ENCODE measurements at regions not wholly inside any gene's neighbourhood (a gene's known extent, or its start where the extent isn't known, plus 50 kb on each side); places are given as distances from the start of the nearest gene placed in this dataset.

DNA sequence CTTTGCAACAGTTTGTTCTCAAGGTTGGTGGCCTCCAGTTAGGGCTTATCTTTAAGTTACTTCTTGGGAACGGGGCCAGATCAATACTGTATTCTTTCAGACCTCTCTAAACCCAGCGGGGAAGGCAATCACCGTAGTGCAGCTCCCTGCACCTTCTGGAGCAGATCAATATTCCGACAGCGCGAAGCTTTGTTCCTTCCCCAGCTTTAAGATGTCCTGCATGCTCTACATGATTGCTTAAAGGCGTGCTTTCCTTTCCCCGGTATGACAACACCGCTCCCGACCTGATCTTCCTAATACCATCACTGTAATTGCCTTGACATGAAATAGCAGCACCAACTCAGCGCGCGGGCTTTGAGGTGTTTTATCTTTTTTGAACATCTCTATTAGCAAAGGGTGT is 755.2 kb downstream of the NR2F2 start:
- Histone ChIP-seq H3K36me3 (no peaks in the 10 kb centered on the region), H3K4me3 (replicated peaks in 1 of 3) (no peak overlapping the region), H3K27me3 (no peaks in the 10 kb centered on the region), H3K27ac (no peak overlapping the region), H3K4me1 (peaks cover 0 to 11% of the 10 kb centered on the region in 2 donors), H3K9me3 (no peaks in the 10 kb centered on the region)
- TF ChIP-seq, protein P1, sequence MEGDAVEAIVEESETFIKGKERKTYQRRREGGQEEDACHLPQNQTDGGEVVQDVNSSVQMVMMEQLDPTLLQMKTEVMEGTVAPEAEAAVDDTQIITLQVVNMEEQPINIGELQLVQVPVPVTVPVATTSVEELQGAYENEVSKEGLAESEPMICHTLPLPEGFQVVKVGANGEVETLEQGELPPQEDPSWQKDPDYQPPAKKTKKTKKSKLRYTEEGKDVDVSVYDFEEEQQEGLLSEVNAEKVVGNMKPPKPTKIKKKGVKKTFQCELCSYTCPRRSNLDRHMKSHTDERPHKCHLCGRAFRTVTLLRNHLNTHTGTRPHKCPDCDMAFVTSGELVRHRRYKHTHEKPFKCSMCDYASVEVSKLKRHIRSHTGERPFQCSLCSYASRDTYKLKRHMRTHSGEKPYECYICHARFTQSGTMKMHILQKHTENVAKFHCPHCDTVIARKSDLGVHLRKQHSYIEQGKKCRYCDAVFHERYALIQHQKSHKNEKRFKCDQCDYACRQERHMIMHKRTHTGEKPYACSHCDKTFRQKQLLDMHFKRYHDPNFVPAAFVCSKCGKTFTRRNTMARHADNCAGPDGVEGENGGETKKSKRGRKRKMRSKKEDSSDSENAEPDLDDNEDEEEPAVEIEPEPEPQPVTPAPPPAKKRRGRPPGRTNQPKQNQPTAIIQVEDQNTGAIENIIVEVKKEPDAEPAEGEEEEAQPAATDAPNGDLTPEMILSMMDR (IDR thresholded peaks at IDR 0.05): no peak
- TF ChIP-seq POLR2A (IDR thresholded peaks at IDR 0.05): no peak
- WGBS, 2 donors: 80 to 85% methylated on average over 13 of the region's 13 CpGs
- intact Hi-C loops (cut with DNase I): no loop called here
- DNase-seq: no peak

- no peaks in the 10 kb centered on the region for H3K36me3 ChIP-seq
- no peak overlapping the region for H3K27ac ChIP-seq
- H3K4me1 ChIP-seq: peaks cover 0 to 11% of the 10 kb centered on the region in 2 donors
- no peaks in the 10 kb centered on the region for H3K27me3 ChIP-seq
- H3K9me3 ChIP-seq: no peaks in the 10 kb centered on the region
- intact Hi-C loops (cut with DNase I): no loop called here
- no peak for DNase-seq
- 74 to 78% methylated on average over 3 of the region's 3 CpGs for WGBS, 2 donors
- H3K4me3 ChIP-seq (replicated peaks in 1 of 3): no peak overlapping the region
- no peak for TF ChIP-seq POLR2A (IDR thresholded peaks at IDR 0.05)
- TF ChIP-seq, protein P1 (IDR thresholded peaks at IDR 0.05): no peak
Measured at GRCh38 chr15:97087006-97087741, 756.7 kb downstream of the NR2F2 start.

GRCh38 chr15:97091093-97091492 is 760.6 kb downstream of the NR2F2 start:
- Histone ChIP-seq H3K27ac (no peak overlapping the region), H3K4me1 (no peaks in the 10 kb centered on the region), H3K9me3 (no peaks in the 10 kb centered on the region), H3K4me3 (replicated peaks in 1 of 3) (no peak overlapping the region), H3K27me3 (no peaks in the 10 kb centered on the region), H3K36me3 (no peaks in the 10 kb centered on the region)
- WGBS, 2 donors: 92 to 95% methylated on average over 1 of the region's 1 CpG
- DNase-seq: no peak
- intact Hi-C loops (cut with DNase I): no loop called here
- no peak for TF ChIP-seq POLR2A (IDR thresholded peaks at IDR 0.05)
- TF ChIP-seq, protein P1 (IDR thresholded peaks at IDR 0.05): no peak

DNA sequence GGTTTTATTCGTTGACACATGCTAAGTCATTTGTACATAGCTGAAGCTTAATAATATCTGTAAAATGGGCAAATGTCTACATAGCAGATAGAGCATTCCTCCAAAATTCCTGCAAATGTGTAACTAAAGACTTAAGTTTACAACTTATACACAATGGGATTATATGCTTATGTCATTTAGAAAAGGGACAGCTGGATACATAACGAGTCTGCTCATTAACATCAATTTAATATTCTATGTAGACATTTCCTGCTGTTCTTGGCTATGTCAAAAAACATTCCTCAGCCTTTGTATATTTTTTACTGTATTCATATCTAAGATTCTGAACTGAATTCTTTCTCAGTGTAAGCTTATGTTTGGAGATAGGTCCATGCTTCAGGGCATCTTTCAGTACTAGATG is 762.2 kb downstream of the NR2F2 start:
- H3K4me3 ChIP-seq (replicated peaks in 1 of 3): no peak overlapping the region
- no peaks in the 10 kb centered on the region for H3K4me1 ChIP-seq
- no peaks in the 10 kb centered on the region for H3K36me3 ChIP-seq
- H3K27me3 ChIP-seq: no peaks in the 10 kb centered on the region
- no peak for TF ChIP-seq POLR2A (IDR thresholded peaks at IDR 0.05)
- TF ChIP-seq, protein P1 (IDR thresholded peaks at IDR 0.05): no peak
- H3K27ac ChIP-seq: no peak overlapping the region
- intact Hi-C loops (cut with DNase I): no loop called here
- no peak for DNase-seq
- WGBS, 2 donors: 85 to 86% methylated on average over 2 of the region's 2 CpGs
- no peaks in the 10 kb centered on the region for H3K9me3 ChIP-seq

DNA sequence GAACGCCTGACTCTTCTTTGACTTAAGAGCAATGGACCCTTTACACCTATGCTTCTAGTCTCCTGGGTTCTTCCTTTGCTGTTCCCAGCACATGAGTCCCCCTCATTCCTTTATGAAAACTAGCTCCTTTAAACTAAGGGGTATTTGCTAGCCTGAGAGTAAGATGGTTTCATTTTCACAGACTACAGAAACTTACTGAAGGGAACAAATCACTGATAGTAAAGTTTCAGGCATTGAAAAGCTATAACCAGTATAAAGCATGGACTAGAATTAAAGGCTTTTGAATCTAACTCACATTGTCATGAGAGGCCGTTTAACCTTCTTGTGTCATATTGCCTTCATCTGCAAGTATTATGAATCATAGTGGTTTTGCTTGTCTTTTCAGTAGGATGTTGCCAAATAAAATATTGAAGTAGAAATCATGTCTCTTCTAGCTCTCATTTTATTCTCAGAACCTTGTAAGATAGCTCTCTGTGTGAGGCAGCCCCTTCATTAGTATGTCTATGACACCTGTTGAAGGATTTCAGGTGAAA is 765.9 kb downstream of the NR2F2 start:
- WGBS, 2 donors: 40 to 60% methylated on average over 2 of the region's 2 CpGs
- intact Hi-C loops (cut with DNase I): no loop called here

More for the DNA sequence above, 765.9 kb downstream of the NR2F2 start:
- Histone ChIP-seq H3K27me3 (no peaks in the 10 kb centered on the region), H3K9me3 (no peaks in the 10 kb centered on the region), H3K36me3 (no peaks in the 10 kb centered on the region), H3K4me3 (replicated peaks in 1 of 3) (no peak overlapping the region), H3K27ac (no peak overlapping the region), H3K4me1 (no peaks in the 10 kb centered on the region)
- no peak for TF ChIP-seq POLR2A (IDR thresholded peaks at IDR 0.05)
- TF ChIP-seq, protein P1 (IDR thresholded peaks at IDR 0.05): no peak
- no peak for DNase-seq

Data from thyroid gland (tissue), 4 donors.